ENCODE measurements at regions not wholly inside any gene's neighbourhood (a gene's known extent, or its start where the extent isn't known, plus 50 kb on each side); places are given as distances from the start of the nearest gene placed in this dataset.

GRCh38 chr3:177977381-177978158, 558.7 kb upstream of the KCNMB2 start:
- DNase-seq, result no peak

DNA sequence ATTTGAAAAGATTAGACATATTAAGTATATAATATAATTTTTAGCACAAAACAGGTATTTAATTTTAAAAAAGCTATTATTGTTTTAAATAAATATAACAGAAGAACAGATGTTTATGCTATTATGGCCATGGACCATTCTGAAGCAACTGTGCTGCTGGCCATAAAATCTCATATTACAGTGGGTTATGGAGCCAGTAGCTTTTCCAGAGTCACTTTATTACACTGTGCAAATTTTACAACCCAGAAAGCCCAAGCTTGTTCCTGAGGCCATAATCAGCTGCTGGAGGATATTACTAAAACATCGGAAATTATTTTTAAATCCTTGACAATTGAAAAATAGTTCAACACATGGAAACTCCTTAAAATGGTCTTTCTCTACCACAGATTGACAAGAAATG, 557.3 kb upstream of the KCNMB2 start:
- no peak for DNase-seq

- DNase-seq, result no peak
Measured at GRCh38 chr3:177979703-177980102, 556.5 kb upstream of the KCNMB2 start.

- no peak for DNase-seq
Measured at GRCh38 chr3:177981576-177981975, 554.7 kb upstream of the KCNMB2 start.

- no peak for DNase-seq
Measured at GRCh38 chr3:177982034-177982433, 554.2 kb upstream of the KCNMB2 start.

DNA sequence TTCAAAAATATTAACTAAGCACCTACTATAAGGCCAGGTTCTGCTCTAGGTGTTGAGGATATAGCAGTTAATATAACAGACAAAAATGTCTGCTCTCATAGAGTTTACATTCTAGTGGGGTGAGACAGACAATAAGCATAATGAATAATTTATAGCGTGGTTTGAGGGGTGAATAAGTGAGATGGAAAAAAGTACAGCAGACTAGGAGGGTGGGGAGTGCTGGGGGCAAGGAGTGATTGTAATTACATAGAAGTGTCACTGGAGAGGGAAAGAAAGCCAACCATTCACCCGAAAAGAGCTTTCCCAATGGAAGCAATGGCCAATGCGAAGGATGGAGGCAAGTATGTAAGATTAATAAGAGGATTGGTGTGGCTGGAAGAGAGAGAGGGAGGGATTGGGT, 552.9 kb upstream of the KCNMB2 start:
- DNase-seq, result no peak

GRCh38 chr3:177992993-177993970, 543.0 kb upstream of the KCNMB2 start:
- no peak for DNase-seq

- DNase-seq, result no peak
Measured at GRCh38 chr3:177994976-177995375, 541.3 kb upstream of the KCNMB2 start.

DNA sequence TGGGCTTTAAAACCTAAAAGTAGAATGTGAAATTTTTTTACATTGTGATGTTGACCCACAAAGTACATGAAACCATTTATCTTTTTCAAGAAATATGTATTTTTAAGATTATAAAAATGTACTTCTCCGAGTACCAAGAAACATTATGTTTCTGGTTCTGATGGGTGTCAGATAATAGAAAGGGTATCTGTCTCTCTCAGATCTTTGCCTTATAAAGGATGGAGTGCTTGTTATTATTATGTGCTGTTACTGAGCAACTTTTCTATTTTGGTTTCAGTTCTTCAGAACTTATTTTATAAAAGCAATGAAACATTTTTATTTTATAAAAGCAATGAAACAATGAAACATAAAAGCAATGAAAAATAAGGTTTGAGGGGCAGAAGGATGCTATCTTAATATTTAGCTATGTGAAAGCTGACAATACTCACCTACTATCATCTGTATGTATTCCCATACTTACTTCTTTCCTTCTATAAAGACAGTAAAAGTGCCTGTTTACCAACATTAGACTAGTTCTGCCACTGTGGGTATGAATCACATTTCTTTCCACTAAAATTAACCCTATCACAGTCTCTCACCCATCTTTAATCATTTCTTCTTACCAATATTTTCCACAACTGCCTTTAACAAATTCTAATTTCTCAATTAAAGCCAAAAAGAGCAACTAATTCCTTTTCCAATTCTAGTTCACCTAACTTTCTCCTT, 540.7 kb upstream of the KCNMB2 start:
- no peak for DNase-seq

DNA sequence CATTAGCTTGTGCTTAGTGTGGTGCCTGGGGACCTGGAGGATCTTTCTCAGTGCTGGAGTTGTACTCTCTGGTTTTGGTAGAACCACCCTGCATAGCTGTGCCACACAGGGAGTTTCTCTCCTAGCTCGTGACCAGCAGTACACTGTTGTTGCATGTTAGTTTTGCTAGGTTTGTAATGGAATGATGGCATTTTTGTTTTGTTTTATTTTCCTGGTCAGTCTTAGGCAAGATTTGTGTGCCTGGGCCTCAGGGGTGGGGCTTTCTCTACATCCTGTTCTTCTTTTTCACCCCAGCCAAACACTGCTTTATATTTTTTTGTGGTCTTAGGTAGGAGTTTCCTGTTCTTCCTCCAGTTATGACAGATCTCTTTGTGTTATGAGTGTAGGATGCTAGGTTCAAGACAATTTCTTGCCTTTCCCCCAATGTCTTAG, 534.5 kb upstream of the KCNMB2 start:
- peak in 1 of 4 experiments; percentile 1 for DNase-seq

DNA sequence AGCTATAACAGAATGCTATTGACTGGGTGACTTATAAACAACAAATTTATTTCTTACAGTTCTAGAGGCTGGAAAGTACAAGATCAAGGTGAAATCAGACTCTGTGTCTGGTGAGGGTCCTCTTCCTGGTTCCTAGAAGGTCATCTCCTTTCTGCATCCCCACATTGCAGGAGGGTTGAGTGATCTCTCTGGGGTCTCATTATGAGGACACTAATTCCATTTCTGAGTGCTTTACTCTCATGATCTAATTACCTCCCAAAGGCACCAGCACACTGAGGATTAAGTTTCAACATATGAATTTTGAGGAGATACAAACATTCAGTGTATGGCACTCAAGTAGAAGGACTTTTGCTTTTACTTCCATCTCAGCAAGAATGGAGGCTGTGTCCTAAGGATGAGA, 534.1 kb upstream of the KCNMB2 start:
- no peak for DNase-seq

DNA sequence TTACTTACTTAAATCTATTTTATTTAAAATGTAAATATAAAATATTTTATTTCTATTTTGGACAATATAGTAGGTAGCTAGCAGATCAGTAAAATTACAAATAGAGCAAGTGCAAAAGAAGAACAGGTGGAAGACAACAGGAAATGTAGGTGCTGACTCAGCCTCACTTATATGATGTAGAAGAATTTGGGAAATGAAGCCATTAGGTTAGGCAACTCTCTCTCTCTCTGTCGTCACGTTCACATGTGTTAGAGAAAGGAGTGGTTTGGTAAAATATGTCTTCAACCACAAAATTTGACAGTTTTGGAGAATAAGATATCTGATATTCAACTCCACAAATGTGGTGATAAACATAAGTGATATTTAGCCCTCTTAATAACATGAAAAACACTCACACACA, 532.5 kb upstream of the KCNMB2 start:
- no peak for DNase-seq

DNA sequence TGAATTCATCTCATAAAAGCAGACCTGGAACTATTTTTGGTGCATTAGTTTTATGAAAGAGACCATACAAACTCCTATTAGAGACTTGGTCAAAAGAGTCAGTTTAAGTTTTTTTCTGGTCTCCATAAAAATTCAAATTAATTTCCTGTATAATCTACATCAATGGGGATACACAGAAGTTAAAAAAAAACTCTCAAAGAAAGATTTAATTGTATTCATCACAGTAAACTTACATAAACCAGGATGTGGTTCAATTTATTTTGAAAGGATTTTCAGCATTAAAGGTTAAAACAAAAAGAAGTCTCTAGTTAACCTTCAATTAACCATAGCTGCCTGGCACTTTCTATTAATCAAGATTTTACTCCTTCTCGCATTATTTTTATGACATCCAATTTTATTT, 530.3 kb upstream of the KCNMB2 start:
- DNase-seq, result no peak

DNA sequence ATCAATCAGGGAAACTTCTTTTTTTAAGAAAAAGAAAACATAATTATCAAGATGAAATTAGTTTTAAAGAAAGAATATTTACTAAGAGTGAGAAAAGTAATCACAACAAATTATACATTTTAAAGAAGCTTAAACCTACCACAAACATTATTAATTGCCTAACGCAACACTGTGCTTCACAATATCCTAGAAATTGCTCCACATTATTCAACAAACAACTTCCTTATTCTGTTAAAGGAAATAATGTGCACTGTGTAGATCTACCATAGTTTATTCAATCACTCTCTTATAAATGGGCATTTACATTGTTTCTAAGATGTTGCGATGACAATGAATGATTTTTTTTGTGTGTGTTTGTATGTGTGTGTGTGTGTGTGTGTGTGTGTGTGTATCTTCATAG, 525.9 kb upstream of the KCNMB2 start:
- no peak for DNase-seq

DNA sequence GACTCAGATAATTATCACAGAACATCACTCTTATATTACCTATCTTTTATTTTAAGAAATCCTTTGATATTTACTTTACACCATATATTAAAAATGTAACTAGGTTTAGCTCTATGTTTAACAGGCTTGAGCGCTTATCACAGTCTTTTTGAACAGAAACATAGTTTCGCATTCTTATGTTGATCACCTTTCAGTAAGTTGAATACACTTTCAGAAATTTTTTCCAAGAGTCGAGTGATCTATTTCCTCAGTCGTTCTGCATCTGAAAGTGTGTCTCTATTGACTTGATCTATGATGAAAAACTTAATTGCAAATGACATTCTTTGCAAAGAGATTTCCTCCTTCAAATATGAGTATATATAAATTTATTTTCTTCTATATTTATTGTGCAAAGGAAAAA, 516.6 kb upstream of the KCNMB2 start:
- DNase-seq, result no peak

DNA sequence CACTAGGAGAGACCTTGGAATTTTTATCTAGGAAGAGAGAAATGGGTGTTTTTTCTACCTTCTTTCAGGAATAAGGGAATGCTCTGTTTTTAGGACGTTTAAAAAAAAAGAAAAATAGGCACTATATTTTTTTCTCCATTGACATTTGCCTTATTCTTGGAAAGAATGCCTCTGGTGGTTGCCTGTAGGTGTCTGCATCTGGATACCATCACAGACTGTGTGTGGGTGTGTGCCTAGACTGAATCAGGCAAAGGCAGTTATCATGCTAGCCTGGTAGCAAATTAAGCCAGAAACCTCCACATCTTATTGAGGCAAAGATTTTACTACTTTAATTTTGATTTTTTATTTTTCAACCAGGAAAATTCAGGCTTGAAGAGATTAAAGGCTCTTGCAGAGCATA, 513.6 kb upstream of the KCNMB2 start:
- DNase-seq, result no peak

DNA sequence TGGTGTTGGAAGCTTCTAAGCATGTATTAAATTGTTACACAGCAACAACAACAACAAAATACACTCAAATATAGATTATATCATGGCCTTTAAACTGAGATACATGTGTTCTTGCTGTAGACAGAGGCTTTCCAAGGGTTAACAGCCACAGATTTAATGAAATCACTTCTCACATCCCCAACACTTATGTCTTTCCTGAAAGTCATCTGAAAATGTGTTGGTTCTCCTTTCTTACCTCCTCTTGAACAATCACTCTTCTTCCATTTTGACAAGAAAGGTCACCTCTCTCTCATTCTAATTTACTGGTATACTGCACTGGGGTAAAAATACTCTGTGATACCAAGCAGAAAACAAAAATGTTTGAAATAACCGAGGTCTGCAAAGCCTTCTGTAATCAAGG, 507.3 kb upstream of the KCNMB2 start:
- DNase-seq, result no peak

DNA sequence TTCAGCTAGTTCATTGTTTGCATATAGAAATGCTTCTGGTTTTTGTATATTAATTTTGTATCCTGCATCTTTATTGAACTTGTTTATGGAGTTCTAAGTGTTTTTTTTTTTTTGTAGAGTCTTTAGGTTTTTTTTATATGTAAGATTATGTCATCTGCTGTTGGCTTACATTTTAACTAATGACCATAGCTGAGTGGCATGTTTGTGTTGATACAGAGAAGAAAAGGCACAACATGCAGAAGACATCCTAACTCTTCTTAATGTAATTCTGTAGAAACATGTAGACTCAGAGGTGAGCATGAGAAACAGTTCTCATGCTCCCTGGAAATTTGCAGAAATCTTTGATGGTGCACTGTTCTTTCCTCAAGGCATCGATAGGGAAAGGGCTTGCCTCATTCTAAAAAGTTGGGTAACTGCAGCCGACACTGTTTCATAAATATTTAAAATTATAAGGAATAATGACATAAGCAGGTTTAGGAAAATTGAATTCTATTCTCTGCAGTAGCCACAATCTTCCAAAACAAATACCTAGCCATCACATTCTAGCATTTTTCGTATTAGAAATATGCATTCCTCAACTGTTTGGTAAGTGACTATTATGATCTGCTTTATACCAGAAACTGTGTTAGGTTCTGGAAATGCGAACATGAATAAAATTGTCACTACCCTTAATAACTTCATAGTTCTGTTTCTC, 499.6 kb upstream of the KCNMB2 start:
- no peak for DNase-seq

- DNase-seq, result no peak
Measured at GRCh38 chr3:178041931-178042330, 494.3 kb upstream of the KCNMB2 start.

DNA sequence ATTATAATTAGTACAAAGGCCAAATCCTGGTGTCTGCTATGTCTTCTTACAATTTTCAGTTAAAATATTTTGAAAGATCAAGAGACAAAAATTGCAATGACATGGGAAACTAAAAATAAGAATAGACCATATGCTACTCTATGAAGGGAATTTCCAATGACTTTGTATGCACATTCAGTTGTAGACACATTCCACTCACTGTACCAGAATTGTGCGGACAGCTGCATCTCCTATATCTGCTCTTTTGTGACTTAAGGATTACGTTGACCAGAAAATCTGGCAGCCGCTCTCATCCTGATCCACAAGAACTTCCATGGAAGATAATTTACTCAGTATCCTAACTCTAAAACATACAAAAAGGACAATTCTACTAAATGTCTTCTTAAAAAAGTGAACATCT, 493.9 kb upstream of the KCNMB2 start:
- no peak for DNase-seq

DNA sequence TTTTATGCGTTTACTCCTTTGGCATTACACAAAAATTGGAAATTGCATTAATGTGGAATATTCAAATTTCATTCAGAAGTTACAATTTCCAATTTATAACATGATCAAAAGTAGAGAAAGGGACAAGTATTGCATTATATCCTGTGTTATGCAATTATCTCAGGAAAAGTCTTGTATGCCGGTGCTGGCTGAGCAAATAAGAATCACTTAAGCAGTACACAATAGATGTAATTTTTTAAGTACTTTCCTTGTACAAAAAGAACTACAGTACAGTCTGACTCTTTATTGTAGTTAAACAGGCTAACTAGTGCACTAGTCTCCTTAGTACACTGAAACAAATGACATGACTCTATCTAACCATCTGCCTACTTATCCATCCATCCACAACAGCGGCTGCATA, 493.2 kb upstream of the KCNMB2 start:
- no peak for DNase-seq

DNA sequence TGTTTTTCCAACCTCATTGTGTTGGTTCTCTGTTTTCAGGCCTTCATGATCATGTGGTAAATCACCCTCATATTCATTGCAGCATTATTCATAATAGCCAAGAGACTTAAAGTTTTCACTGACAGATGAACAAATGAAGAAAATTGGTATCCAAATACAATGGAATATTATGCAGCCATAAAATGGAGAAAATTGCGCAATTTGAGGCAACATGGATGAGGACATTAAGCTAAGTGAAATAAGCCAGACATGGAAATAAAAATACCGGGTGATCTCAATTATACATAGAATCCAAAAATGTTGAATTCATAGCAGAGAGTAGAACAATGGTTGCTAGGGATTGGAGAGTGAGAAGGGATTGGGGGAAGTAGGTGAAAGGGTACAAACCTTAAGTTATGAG, 491.9 kb upstream of the KCNMB2 start:
- DNase-seq, result no peak

DNA sequence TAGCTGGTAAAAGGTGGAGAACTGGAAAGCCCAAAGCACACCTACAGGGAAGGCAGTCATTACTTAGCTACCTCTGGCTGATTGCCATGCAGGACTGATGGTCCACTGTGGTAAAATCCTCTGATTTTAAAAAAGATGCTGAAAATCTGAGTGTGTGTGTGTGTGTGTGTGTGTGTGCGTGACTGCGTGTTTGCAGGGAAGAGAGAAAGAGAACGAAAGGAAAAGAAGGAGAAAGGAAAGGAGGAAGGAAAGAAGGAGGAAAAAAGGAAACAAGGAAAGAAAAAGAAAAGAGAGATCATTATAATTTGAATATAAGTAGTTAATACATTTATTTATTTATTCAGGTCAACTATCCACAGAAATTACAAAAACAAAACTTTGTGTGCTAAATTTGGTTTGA, 488.7 kb upstream of the KCNMB2 start:
- DNase-seq, result no peak

Data from activated CD4-positive, CD25-positive, alpha-beta regulatory T cell (primary cell).